Mesenchymal stem cell (in vitro differentiated cells and primary cell): ENCODE measurements at regions not wholly inside any gene's neighbourhood (a gene's known extent, or its start where the extent isn't known, plus 50 kb on each side); places are given as distances from the start of the nearest gene placed in this dataset.

Experiments used
- DNase-seq: peaks from one replicate; pipeline ENCODE4 v3.0.0-alpha.2; 2013
- H2AFZ ChIP-seq: one replicate; pipeline ENCODE4 v1.6.1; 2013; ENCODE audit warnings: low read depth, mild to moderate bottlenecking, control low read depth, inconsistent platforms, low read length, moderate library complexity
- H2AK5ac ChIP-seq: 2 replicates; pipeline ENCODE4 v1.6.1; 2013; ENCODE audit warnings: low read length, moderate library complexity, mild to moderate bottlenecking, inconsistent platforms; ENCODE audit not compliant: severe bottlenecking
- H2BK120ac ChIP-seq: one replicate; pipeline ENCODE4 v1.6.1; 2013; ENCODE audit warnings: low read depth, mild to moderate bottlenecking, inconsistent platforms, low read length, moderate library complexity
- H2BK12ac ChIP-seq, 2 experiments: one replicate each; pipeline ENCODE4 v1.6.1; 2013; ENCODE audit warnings: inconsistent platforms in 2 of 2, low read length in 2 of 2, mild to moderate bottlenecking in 2 of 2, moderate library complexity in 2 of 2, control low read depth in 1 of 2
- H2BK15ac ChIP-seq: one replicate; pipeline ENCODE4 v1.6.1; 2013; ENCODE audit warnings: mild to moderate bottlenecking, low read depth, inconsistent platforms; ENCODE audit not compliant: poor library complexity, severe bottlenecking
- H2BK5ac ChIP-seq: 2 replicates; pipeline ENCODE4 v1.6.1; 2013; ENCODE audit warnings: low read depth, mild to moderate bottlenecking, low read length, control low read depth, inconsistent platforms; ENCODE audit not compliant: poor library complexity, severe bottlenecking
- H3K14ac ChIP-seq, 2 experiments: one replicate each; pipeline ENCODE4 v1.6.1; 2013; ENCODE audit warnings: inconsistent platforms in 2 of 2, low read length in 2 of 2, control low read depth in 1 of 2, mild to moderate bottlenecking in 1 of 2, moderate library complexity in 1 of 2
- H3K18ac ChIP-seq, 2 experiments: one replicate each; pipeline ENCODE4 v1.6.1; 2013; ENCODE audit warnings: inconsistent platforms in 2 of 2, low read length in 2 of 2, control low read depth in 1 of 2, low read depth in 1 of 2, mild to moderate bottlenecking in 1 of 2
- H3K23ac ChIP-seq, 2 experiments: one replicate each; pipeline ENCODE4 v1.6.1; 2013; ENCODE audit warnings: inconsistent platforms in 2 of 2, low read length in 2 of 2, mild to moderate bottlenecking in 2 of 2, moderate library complexity in 2 of 2, control low read depth in 1 of 2
- H3K27ac ChIP-seq: 2 replicates; pipeline ENCODE4 v1.5.1; 2013; ENCODE audit warnings: mild to moderate bottlenecking, moderate library complexity, low read length, control low read depth, inconsistent platforms; ENCODE audit not compliant: poor library complexity, severe bottlenecking
- H3K27me3 ChIP-seq, 2 experiments: 2 replicates each; pipeline versions ENCODE4 v1.6.1 to v1.7.0; 2013; ENCODE audit warnings: low read length in 2 of 2, mild to moderate bottlenecking in 2 of 2, moderate library complexity in 2 of 2, control low read depth in 1 of 2, inconsistent platforms in 1 of 2; ENCODE audit not compliant: control insufficient read depth in 1 of 2, insufficient read depth in 1 of 2
- H3K36me3 ChIP-seq, 2 experiments: 2 replicates each; pipeline versions ENCODE4 v1.6.1 to v1.7.0; 2013; ENCODE audit warnings: low read length in 2 of 2, control low read depth in 1 of 2, inconsistent platforms in 1 of 2, low read depth in 1 of 2, mild to moderate bottlenecking in 1 of 2; ENCODE audit not compliant: insufficient read depth in 2 of 2, control insufficient read depth in 1 of 2
- H3K4ac ChIP-seq, 2 experiments: one replicate each; pipeline ENCODE4 v1.6.1; 2013; ENCODE audit warnings: inconsistent platforms in 2 of 2, low read length in 2 of 2, mild to moderate bottlenecking in 2 of 2, moderate library complexity in 2 of 2, control low read depth in 1 of 2, low read depth in 1 of 2
- H3K4me1 ChIP-seq: 2 replicates; pipeline ENCODE4 v1.6.1; 2013; ENCODE audit warnings: low read depth, low read length, control low read depth; ENCODE audit not compliant: control insufficient read depth, insufficient read depth
- H3K4me2 ChIP-seq: 2 replicates; pipeline ENCODE4 v1.6.1; 2013; ENCODE audit warnings: low read length, mild to moderate bottlenecking, inconsistent platforms; ENCODE audit not compliant: poor library complexity, severe bottlenecking
- H3K4me3 ChIP-seq, 2 experiments: 2 replicates each; pipeline versions ENCODE4 v1.5.1 to v1.7.0; 2013; ENCODE audit warnings: low read length in 2 of 2, mild to moderate bottlenecking in 2 of 2, control low read depth in 1 of 2, low read depth in 1 of 2; ENCODE audit not compliant: insufficient read depth in 1 of 2
- H3K79me1 ChIP-seq: replicated peaks from 2 replicates; pipeline ENCODE4 v1.6.1; 2013; ENCODE audit warnings: mild to moderate bottlenecking, control low read depth, low read length, inconsistent platforms; ENCODE audit not compliant: poor library complexity, severe bottlenecking
- H3K9ac ChIP-seq: 2 replicates; pipeline ENCODE4 v1.7.0; 2013; ENCODE audit warnings: mild to moderate bottlenecking, low read length, moderate library complexity
- H3K9me3 ChIP-seq: 2 replicates; pipeline ENCODE4 v1.7.0; 2013; ENCODE audit warnings: mild to moderate bottlenecking, low read length; ENCODE audit not compliant: control insufficient read depth
- H4K8ac ChIP-seq: one replicate; pipeline ENCODE4 v1.6.1; 2013; ENCODE audit warnings: inconsistent platforms, mild to moderate bottlenecking, low read length, moderate library complexity
- H4K91ac ChIP-seq: one replicate; pipeline ENCODE4 v1.6.1; 2013; ENCODE audit warnings: mild to moderate bottlenecking, low read length, inconsistent platforms
- WGBS: methylation state at CpG from one replicate; pipeline ENCODE4 v1.1.7; 2013; ENCODE audit warnings: mixed read lengths; 5-methylcytosine and 5-hydroxymethylcytosine counted together

- Histone ChIP-seq H3K18ac (no peak overlapping the region), H4K91ac (no peak overlapping the region), H3K4ac (no peak overlapping the region), H2BK5ac (no peak overlapping the region), H3K4me2 (no peak overlapping the region), H2BK12ac (no peak overlapping the region), H3K9ac (no peak overlapping the region), H2AK5ac (no peak overlapping the region), H2BK15ac (no peak overlapping the region), H3K36me3 (no peaks in the 10 kb centered on the region), H3K79me1 (no peaks in the 10 kb centered on the region), H2BK120ac (no peak overlapping the region), H3K27me3 (no peaks in the 10 kb centered on the region), H3K23ac (no peak overlapping the region), H4K8ac (no peak overlapping the region), H3K4me3 (no peak overlapping the region), H3K14ac (no peak overlapping the region), H3K27ac (no peak overlapping the region), H3K9me3 (peaks cover 19% of the 10 kb centered on the region), H2AFZ (no peak overlapping the region), H3K4me1 (peaks cover 1% of the 10 kb centered on the region)
- WGBS, result 100% methylated on average over 3 of the region's 3 CpGs
- DNase-seq, result no peak
These were observed 167.0 kb upstream of the AHI1 start for GRCh38 chr6:135664527-135664926.

GRCh38 chr6:135665935-135666334, 168.4 kb upstream of the AHI1 start:
- no peak overlapping the region for H3K4me2 ChIP-seq
- no peak overlapping the region for H2BK5ac ChIP-seq
- H2BK120ac ChIP-seq, result no peak overlapping the region
- H3K9me3 ChIP-seq, result peaks cover 19% of the 10 kb centered on the region
- H3K4me1 ChIP-seq, result peaks cover 1% of the 10 kb centered on the region
- no peak overlapping the region for H3K18ac ChIP-seq
- no peak overlapping the region for H3K4ac ChIP-seq
- no peak overlapping the region for H4K8ac ChIP-seq
- no peak for DNase-seq
- H3K23ac ChIP-seq, result no peak overlapping the region
- no peak overlapping the region for H2AFZ ChIP-seq
- 86% methylated on average over 4 of the region's 4 CpGs for WGBS
- H3K4me3 ChIP-seq, result no peak overlapping the region
- no peak overlapping the region for H2BK12ac ChIP-seq
- H3K27me3 ChIP-seq, result no peaks in the 10 kb centered on the region
- H4K91ac ChIP-seq, result no peak overlapping the region
- no peaks in the 10 kb centered on the region for H3K36me3 ChIP-seq
- H2AK5ac ChIP-seq, result no peak overlapping the region
- H3K27ac ChIP-seq, result no peak overlapping the region
- no peaks in the 10 kb centered on the region for H3K79me1 ChIP-seq
- H3K14ac ChIP-seq, result no peak overlapping the region
- H3K9ac ChIP-seq, result no peak overlapping the region
- no peak overlapping the region for H2BK15ac ChIP-seq

DNA sequence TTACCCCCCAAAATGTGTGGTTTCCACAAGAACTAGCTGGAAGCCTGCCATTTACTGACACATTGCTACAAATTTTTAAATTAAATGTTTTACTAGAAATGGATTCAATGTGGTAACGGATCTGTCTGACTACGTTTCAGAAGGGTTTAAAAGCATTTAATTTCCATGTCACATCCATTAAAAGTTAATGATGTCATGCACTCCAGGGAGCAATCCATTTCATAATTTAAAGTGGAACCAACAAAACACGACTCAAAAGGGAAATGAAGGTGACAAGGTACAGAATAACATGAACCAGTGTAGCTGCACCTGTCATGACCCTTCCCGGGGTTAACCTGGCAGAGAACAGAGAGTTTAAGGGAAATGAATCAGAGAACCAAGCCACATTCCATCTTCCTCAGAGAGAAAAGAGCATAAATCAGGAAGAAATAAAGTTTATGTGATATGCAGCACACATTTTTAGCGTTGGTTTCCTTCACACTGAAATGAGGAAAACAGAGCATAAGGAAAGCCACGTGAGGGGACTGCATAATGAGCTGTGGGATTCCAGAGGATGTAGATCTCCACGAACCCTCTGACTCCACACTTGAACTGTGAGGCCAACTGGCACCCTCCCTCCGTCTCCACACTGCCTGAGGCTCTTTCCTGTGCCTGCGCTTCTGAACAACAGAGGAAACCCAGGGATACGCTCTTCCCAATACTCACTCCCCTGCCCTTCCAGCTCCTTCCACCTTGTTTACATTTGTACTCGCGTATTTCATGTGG, 170.3 kb upstream of the AHI1 start:
- Histone ChIP-seq H4K91ac (no peak overlapping the region), H3K9ac (peak overlapping the region; percentile 68), H2BK120ac (no peak overlapping the region), H3K36me3 (no peaks in the 10 kb centered on the region), H3K27ac (no peak overlapping the region), H3K27me3 (no peaks in the 10 kb centered on the region), H3K9me3 (peaks cover 5% of the 10 kb centered on the region), H2BK12ac (no peak overlapping the region), H3K14ac (no peak overlapping the region), H3K4me2 (peak overlapping the region; percentile 17), H3K4me1 (peaks cover 3% of the 10 kb centered on the region), H3K4ac (no peak overlapping the region), H2BK15ac (no peak overlapping the region), H3K18ac (no peak overlapping the region), H3K4me3 (peak overlapping the region in 1 of 2 experiments; percentile 59), H2AK5ac (no peak overlapping the region), H3K79me1 (no peaks in the 10 kb centered on the region), H2BK5ac (no peak overlapping the region), H2AFZ (no peak overlapping the region), H4K8ac (no peak overlapping the region), H3K23ac (no peak overlapping the region)
- WGBS, result 39% methylated on average over 9 of the region's 12 CpGs
- peak; percentile 64 for DNase-seq

DNA sequence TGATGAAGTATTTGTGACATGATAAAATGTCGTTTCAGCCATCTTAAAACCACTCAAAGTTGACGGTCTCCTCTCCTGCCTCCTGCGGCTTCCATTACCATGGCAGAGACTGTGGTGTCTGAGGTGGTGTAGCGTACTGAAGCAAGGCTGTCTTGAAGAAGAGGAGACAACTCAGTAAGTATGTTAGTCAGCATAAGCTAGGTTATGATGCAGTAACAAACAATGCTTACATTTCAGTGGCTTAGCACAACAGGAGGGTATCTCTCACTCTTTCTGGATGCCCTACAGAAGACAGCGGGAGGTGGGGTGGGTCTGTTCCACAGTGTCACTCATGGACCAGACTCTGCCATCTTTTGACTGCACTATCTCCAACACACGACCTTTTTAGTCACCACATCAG, 174.7 kb upstream of the AHI1 start:
- no peaks in the 10 kb centered on the region for H3K36me3 ChIP-seq
- 99% methylated on average over 5 of the region's 6 CpGs for WGBS
- no peak overlapping the region for H2AFZ ChIP-seq

More for the DNA sequence above, 174.7 kb upstream of the AHI1 start:
- H3K23ac ChIP-seq, result no peak overlapping the region
- H4K8ac ChIP-seq, result no peak overlapping the region
- no peaks in the 10 kb centered on the region for H3K79me1 ChIP-seq
- no peak overlapping the region for H3K4ac ChIP-seq
- no peak overlapping the region for H2BK12ac ChIP-seq
- peaks cover 6% of the 10 kb centered on the region for H3K4me1 ChIP-seq
- H2BK5ac ChIP-seq, result no peak overlapping the region
- no peak overlapping the region for H3K4me3 ChIP-seq
- H2BK15ac ChIP-seq, result no peak overlapping the region
- H3K14ac ChIP-seq, result no peak overlapping the region
- H2BK120ac ChIP-seq, result no peak overlapping the region
- peaks cover 4% of the 10 kb centered on the region for H3K9me3 ChIP-seq
- H3K9ac ChIP-seq, result no peak overlapping the region
- no peak overlapping the region for H3K4me2 ChIP-seq
- H4K91ac ChIP-seq, result no peak overlapping the region
- no peak overlapping the region for H3K18ac ChIP-seq
- H3K27ac ChIP-seq, result no peak overlapping the region
- H3K27me3 ChIP-seq, result no peaks in the 10 kb centered on the region
- H2AK5ac ChIP-seq, result peak overlapping the region; percentile 46
- DNase-seq, result no peak
